ENCODE measurements at regions not wholly inside any gene's neighbourhood (a gene's known extent, or its start where the extent isn't known, plus 50 kb on each side); places are given as distances from the start of the nearest gene placed in this dataset.

- TF ChIP-seq CTCF (IDR thresholded peaks at IDR 0.05) = no peak
- TF ChIP-seq POLR2A (IDR thresholded peaks at IDR 0.05) = no peak
Measured at GRCh38 chr9:91034976-91035824, 233.6 kb downstream of the SYK start.
